A673 (cell line): ENCODE measurements at regions not wholly inside any gene's neighbourhood (a gene's known extent, or its start where the extent isn't known, plus 50 kb on each side); places are given as distances from the start of the nearest gene placed in this dataset.

Source experiments
- EZH2 ChIP-seq: fragments of 200-600 bp; sonication (generic); IDR thresholded peaks from 2 replicates; pipeline ENCODE4 v1.6.1; 2017; ENCODE audit warnings: borderline replicate concordance, low read depth, mild to moderate bottlenecking, mixed read lengths, antibody characterized with exemption, low read length; ENCODE audit not compliant: poor library complexity, severe bottlenecking
- TF ChIP-seq, protein P1 (sequence below): fragments of 300-800, 200-600 bp; sonication (generic); conservative IDR thresholded peaks from 2 replicates; pipeline ENCODE4 v1.5.1; 2017; ENCODE audit warnings: low read depth, mild to moderate bottlenecking, antibody characterized with exemption, low read length, moderate library complexity, mixed read lengths

DNA sequence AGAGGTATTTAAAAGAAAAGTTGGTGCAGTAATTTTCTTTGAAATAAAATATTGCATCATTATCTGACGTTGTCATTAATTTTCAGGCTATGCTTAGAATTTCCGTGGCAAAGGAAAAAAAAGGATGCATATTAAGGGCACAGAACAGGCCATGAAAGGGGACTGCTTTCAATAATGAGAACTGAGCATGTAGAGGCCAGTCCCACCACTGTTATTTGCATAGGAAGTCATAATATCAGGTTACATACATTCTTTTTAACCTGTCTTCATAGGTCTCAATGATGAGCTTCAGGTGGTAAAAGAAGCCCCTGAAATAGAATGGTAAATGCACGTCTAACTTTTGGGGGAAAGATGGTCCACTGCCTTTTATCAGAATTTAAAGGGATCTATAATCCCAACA, 272.1 kb upstream of the ALCAM start:
- TF ChIP-seq, protein P1, sequence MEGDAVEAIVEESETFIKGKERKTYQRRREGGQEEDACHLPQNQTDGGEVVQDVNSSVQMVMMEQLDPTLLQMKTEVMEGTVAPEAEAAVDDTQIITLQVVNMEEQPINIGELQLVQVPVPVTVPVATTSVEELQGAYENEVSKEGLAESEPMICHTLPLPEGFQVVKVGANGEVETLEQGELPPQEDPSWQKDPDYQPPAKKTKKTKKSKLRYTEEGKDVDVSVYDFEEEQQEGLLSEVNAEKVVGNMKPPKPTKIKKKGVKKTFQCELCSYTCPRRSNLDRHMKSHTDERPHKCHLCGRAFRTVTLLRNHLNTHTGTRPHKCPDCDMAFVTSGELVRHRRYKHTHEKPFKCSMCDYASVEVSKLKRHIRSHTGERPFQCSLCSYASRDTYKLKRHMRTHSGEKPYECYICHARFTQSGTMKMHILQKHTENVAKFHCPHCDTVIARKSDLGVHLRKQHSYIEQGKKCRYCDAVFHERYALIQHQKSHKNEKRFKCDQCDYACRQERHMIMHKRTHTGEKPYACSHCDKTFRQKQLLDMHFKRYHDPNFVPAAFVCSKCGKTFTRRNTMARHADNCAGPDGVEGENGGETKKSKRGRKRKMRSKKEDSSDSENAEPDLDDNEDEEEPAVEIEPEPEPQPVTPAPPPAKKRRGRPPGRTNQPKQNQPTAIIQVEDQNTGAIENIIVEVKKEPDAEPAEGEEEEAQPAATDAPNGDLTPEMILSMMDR = no peak
- no peak for TF ChIP-seq EZH2
